Skeletal muscle satellite cell (primary cell): ENCODE measurements at regions not wholly inside any gene's neighbourhood (a gene's known extent, or its start where the extent isn't known, plus 50 kb on each side); places are given as distances from the start of the nearest gene placed in this dataset.

Experiments
- H3K27me3 ChIP-seq: 2 replicates; pipeline ENCODE4 v1.7.0; 2013; ENCODE audit warnings: low read length; ENCODE audit not compliant: control insufficient read depth, insufficient read depth
- H3K36me3 ChIP-seq: 2 replicates; pipeline ENCODE4 v1.7.0; 2013; ENCODE audit warnings: mild to moderate bottlenecking, control low read depth, low read length; ENCODE audit not compliant: insufficient read depth
- H3K4me1 ChIP-seq: 2 replicates; pipeline ENCODE4 v1.7.0; 2013; ENCODE audit warnings: low read length; ENCODE audit not compliant: control insufficient read depth, insufficient read depth
- H3K4me2 ChIP-seq: 2 replicates; pipeline ENCODE4 v1.7.0; 2013; ENCODE audit warnings: mild to moderate bottlenecking, low read length
- H3K4me3 ChIP-seq: 2 replicates; pipeline ENCODE4 v1.7.0; 2013; ENCODE audit warnings: low read length
- H3K9ac ChIP-seq: 2 replicates; pipeline ENCODE4 v1.7.0; 2013; ENCODE audit warnings: mild to moderate bottlenecking, low read depth, low read length, moderate library complexity
- H3K9me3 ChIP-seq: replicated peaks from 2 replicates; pipeline ENCODE4 v1.7.0; 2013; ENCODE audit warnings: mild to moderate bottlenecking, control low read depth, low read length

DNA sequence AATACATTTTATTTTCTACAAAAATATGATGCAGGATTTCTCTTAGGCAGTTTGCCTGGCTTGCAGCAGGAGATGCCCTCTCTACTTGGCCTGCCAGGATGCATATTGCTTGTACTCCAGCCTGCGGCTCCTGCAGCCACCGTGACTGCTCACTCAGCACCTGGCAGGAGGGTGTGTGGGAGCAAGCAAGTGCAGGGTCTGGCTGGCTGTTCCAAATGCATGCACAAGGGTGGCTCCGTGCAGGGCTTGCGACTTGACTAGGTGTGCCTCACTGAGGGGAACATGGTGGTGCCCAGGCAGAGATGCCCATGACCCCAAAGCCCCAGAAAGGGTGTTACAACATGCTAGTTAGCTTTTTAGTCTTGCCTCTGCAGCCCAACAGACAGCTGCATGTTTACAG, 1240.2 kb upstream of the ALCAM start:
- Histone ChIP-seq H3K27me3 (no peaks in the 10 kb centered on the region), H3K4me1 (no peaks in the 10 kb centered on the region), H3K36me3 (no peaks in the 10 kb centered on the region), H3K9ac (no peak overlapping the region), H3K4me3 (no peak overlapping the region), H3K9me3 (no peaks in the 10 kb centered on the region), H3K4me2 (no peak overlapping the region)

DNA sequence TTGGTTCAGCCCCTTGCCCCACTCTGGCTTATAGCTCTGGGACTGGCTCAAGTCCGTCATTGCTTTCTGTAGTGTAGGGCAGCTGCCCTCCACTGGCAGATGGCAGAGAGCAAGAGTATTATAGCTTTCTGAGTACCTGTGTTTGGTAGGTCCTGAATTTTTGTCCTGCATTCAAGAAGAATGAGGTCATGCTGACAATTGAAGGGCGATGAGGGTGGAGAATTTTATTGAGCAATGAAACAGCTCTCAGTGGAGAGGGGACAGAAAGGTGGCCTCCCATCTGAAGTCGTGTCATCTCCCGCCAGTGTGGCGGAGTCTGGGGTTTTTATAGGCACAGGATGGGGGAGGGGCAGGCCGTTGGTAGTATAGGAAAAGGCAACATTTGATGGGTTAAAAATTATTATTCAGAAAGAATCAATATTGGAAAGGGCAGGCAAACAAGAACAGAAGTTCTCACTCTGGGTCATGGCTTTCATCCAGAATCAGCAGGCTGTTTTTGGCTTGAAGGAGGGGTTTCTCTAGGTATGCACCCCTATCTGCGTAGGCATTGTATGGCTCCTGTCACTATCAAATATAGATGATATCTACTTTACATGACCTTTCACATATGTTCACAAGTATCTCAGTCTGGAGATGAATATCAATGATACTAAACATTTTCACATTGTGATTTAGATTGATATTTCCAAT, 1239.7 kb upstream of the ALCAM start:
- Histone ChIP-seq H3K4me1 (no peaks in the 10 kb centered on the region), H3K4me3 (no peak overlapping the region), H3K36me3 (no peaks in the 10 kb centered on the region), H3K9ac (no peak overlapping the region), H3K9me3 (no peaks in the 10 kb centered on the region), H3K27me3 (no peaks in the 10 kb centered on the region), H3K4me2 (no peak overlapping the region)

DNA sequence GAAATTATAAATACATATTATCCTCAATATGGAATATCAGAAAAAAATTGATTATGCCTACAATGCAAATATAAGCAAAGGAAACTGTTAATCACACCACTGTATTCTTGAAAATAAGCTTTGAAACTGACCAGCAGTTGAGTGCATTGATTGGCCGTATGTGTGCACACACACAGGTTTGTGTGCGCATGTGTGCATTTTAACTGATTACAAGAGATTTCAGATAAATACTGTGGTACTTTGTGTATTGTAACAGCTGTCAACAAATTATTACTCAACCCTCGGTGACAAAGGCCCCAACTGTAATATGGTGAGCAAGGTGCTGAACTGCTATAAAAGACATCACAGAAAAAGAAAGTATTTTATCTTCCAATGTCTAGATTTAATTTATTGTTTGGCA, 1238.9 kb upstream of the ALCAM start:
- H3K4me2 ChIP-seq, result no peak overlapping the region
- no peaks in the 10 kb centered on the region for H3K9me3 ChIP-seq
- H3K9ac ChIP-seq, result no peak overlapping the region
- H3K4me1 ChIP-seq, result peaks cover 5% of the 10 kb centered on the region
- H3K36me3 ChIP-seq, result no peaks in the 10 kb centered on the region
- no peaks in the 10 kb centered on the region for H3K27me3 ChIP-seq
- H3K4me3 ChIP-seq, result no peak overlapping the region

DNA sequence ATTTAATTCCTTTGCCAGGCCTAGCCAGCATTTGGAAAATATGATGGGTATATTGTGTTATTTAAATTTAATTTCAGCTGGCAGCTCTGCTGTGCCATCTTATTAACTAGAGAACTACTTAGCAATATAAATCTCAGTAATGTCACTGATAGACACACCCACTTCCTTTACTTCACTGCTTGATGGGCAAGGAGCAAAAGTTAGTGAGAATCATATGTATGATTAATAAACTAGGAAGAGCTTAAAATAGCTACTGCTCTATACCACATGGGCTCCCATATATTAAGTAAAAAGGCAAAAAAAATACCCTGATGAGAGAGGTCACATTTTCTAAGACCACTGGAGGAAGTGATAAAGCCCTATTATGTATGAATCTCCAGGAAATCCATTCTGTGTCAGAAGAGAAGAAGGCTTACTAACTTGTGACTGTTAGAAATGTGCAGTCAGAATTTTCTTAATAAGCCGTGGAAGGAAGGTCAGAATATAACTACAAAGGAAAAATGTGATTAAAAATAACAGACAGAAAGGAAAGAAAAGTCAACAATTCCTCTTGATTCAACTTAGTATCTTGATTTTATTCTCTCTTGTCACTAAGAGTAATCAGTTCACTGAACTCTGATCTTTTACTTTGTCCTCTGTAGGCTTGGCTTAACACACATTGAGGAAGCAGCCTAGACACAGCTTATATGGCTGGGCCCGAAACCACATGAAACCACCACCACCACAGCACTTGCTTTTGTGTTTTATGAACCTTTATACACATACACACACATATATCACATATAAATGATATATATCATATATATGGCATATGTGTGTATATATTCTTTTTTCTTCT, 1233.9 kb upstream of the ALCAM start:
- no peak overlapping the region for H3K9ac ChIP-seq
- H3K27me3 ChIP-seq, result no peaks in the 10 kb centered on the region
- no peak overlapping the region for H3K4me2 ChIP-seq
- no peaks in the 10 kb centered on the region for H3K9me3 ChIP-seq
- no peaks in the 10 kb centered on the region for H3K36me3 ChIP-seq
- H3K4me3 ChIP-seq, result no peak overlapping the region
- H3K4me1 ChIP-seq, result peaks cover 16% of the 10 kb centered on the region

DNA sequence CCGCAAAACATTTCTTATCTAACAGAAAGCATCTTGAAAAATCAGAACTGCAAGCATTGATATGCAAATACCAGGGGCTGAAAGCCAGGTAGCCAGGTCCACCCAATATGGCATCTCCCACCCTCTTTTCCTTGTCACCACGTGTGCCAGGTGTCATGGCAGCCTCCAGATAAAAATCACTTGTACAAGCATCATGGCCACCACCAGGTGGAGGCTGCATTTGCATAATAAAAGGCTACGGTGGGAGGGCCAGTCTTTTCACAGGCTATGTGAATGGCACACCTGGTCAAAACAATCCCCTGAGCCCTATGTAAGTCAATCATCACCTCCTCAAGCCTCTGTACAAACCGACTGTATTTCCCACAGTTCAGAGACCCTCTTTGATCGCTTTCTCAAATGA, 1233.1 kb upstream of the ALCAM start:
- H3K4me3 ChIP-seq, result no peak overlapping the region
- no peaks in the 10 kb centered on the region for H3K9me3 ChIP-seq
- no peaks in the 10 kb centered on the region for H3K36me3 ChIP-seq
- H3K27me3 ChIP-seq, result no peaks in the 10 kb centered on the region
- H3K9ac ChIP-seq, result no peak overlapping the region
- H3K4me1 ChIP-seq, result peaks cover 16% of the 10 kb centered on the region
- H3K4me2 ChIP-seq, result no peak overlapping the region

DNA sequence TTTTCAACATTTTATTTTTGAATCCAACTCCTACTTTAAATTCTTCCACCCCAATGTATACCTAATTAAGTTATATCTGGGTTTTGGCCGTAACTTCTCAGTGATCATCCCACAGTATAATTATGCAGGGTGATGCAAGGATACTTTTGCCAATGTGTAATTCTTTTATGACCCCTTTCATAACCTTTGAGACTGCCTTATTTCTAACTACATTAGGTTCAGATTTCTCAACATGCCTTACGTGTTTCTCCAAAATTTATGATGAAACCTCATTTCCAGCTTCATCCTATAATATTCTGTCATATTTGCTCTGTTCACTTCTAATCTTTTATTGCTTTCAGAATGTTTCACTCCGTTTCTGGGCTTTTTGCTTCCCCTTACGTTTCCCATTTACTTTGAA, 1229.6 kb upstream of the ALCAM start:
- no peak overlapping the region for H3K9ac ChIP-seq
- H3K4me3 ChIP-seq, result no peak overlapping the region
- H3K36me3 ChIP-seq, result no peaks in the 10 kb centered on the region
- H3K4me1 ChIP-seq, result peaks cover 16% of the 10 kb centered on the region
- H3K4me2 ChIP-seq, result no peak overlapping the region
- no peaks in the 10 kb centered on the region for H3K9me3 ChIP-seq
- no peaks in the 10 kb centered on the region for H3K27me3 ChIP-seq

DNA sequence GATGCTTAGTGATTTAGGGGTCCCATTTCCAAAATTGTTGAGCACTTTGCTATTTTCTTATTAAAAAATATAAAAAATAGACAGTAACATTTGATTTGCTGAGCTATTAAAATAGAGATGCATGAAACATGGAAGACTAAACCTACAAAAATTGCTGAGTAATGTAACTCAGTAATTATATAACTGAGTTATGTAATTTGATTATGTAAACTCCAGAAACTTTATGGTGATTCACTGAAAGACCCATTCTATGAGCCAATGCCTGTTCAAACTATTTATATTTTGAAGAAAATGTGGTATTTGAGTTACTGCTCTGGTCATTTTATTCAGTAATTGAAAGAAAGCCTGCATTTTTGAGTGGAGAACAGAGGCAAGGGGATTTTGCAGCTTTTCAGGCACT, 1221.5 kb upstream of the ALCAM start:
- Histone ChIP-seq H3K4me2 (no peak overlapping the region), H3K27me3 (no peaks in the 10 kb centered on the region), H3K36me3 (no peaks in the 10 kb centered on the region), H3K9me3 (no peaks in the 10 kb centered on the region), H3K9ac (no peak overlapping the region), H3K4me1 (no peaks in the 10 kb centered on the region), H3K4me3 (no peak overlapping the region)

DNA sequence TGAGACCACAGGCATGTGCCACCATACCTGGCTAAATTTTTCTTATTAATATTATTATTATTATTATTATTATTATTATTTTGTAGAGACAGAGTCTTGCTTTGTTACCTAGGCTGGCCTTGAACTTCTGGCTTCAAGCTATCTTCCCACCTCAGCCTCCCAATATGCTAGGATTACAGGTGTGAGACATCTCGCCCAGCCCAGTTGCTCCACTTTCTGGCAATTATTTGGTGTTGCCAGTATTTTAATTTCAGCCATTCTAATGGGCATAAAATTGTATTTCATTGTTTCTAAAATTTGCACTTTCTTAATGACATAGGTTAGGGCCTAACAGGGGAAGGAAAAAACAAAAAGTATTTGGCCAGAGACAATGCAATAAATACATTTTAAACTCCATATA, 1217.6 kb upstream of the ALCAM start:
- H3K36me3 ChIP-seq, result no peaks in the 10 kb centered on the region
- H3K27me3 ChIP-seq, result peaks cover 3% of the 10 kb centered on the region
- H3K4me1 ChIP-seq, result no peaks in the 10 kb centered on the region
- no peak overlapping the region for H3K4me2 ChIP-seq
- H3K4me3 ChIP-seq, result no peak overlapping the region
- no peak overlapping the region for H3K9ac ChIP-seq
- no peaks in the 10 kb centered on the region for H3K9me3 ChIP-seq

DNA sequence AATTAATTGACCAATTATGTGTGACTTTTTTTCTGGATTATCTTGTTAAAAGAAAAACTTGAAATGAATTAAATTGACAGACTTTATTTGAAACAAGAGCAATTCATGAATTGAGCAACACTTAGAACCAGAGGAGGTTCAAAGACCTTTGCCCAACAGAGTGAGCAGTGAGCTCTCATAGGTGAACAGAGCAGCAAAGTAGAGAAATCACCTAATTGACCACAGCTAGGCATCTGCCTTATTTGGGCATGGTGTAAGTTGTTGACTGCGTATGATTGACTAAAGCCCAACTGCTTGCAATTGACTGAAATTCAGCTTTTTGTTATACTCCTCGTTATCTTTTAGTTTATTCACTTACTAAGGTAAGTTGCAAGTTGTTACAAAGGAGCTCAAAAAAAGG, 1216.0 kb upstream of the ALCAM start:
- Histone ChIP-seq H3K4me3 (no peak overlapping the region), H3K4me1 (no peaks in the 10 kb centered on the region), H3K9me3 (no peaks in the 10 kb centered on the region), H3K36me3 (no peaks in the 10 kb centered on the region), H3K27me3 (peaks cover 3% of the 10 kb centered on the region), H3K4me2 (no peak overlapping the region), H3K9ac (no peak overlapping the region)

DNA sequence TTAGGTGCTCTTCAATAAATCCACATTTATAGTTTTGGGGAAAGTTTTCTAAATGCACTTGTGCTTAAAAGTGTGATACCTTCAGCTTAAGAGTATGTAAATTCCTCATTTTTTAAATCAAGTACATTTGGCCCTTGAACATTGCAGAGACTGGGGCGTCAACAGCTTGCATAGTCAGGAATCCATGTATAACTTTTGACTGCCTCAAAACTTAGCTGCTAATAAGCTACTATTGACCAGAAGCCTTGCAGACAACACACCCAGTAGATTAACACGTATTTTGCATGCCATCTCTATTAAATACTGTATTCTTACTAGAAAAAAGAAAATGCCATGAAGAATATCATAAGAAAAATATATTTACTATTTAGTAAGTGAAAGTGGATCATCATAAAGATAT, 1211.8 kb upstream of the ALCAM start:
- H3K36me3 ChIP-seq, result no peaks in the 10 kb centered on the region
- no peak overlapping the region for H3K9ac ChIP-seq
- no peak overlapping the region for H3K4me3 ChIP-seq
- H3K4me1 ChIP-seq, result no peaks in the 10 kb centered on the region
- no peaks in the 10 kb centered on the region for H3K9me3 ChIP-seq
- no peak overlapping the region for H3K4me2 ChIP-seq
- peaks cover 3% of the 10 kb centered on the region for H3K27me3 ChIP-seq

DNA sequence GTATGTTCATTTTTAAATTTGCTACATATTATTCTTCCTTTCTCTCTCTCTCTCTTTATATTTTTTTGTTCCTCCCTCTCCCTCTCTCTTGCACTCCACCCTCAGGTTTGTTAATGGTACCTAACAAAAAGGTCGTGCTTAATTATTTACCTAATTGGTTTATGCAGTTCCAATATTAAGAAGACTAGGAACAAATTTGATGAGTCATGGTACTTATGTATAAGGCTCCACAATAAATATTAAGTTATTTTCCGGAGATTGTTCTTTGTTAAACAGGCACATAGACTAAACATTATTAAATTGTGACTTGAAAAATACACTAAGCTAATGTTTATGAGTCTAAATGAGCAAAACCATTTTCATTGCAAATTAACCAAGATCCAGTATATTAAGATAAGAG, 1200.8 kb upstream of the ALCAM start:
- H3K27me3 ChIP-seq, result no peaks in the 10 kb centered on the region
- no peaks in the 10 kb centered on the region for H3K4me1 ChIP-seq
- no peak overlapping the region for H3K4me3 ChIP-seq
- H3K36me3 ChIP-seq, result no peaks in the 10 kb centered on the region
- no peaks in the 10 kb centered on the region for H3K9me3 ChIP-seq
- no peak overlapping the region for H3K9ac ChIP-seq
- H3K4me2 ChIP-seq, result no peak overlapping the region

DNA sequence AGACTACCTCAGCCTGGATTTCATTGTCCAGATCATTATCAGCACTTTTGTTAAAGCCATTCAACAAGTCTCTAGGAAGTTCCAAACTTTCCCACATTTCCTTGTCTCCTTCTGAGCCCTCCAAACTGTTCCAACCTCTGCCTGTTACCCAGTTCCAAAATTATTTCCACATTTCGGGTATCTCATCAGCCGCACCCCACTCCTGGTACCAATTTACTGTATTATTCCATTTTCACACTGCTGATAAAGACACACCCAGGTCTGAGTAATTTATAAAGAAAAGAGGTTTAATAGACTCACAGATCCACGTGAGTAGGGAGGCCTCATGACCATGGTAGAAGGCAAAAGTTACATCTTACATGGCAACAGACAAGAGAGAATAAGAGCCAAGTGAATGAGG, 1198.3 kb upstream of the ALCAM start:
- H3K36me3 ChIP-seq, result no peaks in the 10 kb centered on the region
- no peak overlapping the region for H3K4me2 ChIP-seq
- H3K4me1 ChIP-seq, result no peaks in the 10 kb centered on the region
- H3K4me3 ChIP-seq, result no peak overlapping the region
- H3K9ac ChIP-seq, result no peak overlapping the region
- H3K27me3 ChIP-seq, result no peaks in the 10 kb centered on the region
- no peaks in the 10 kb centered on the region for H3K9me3 ChIP-seq
